Chondrocyte (in vitro differentiated cells): ENCODE measurements at regions not wholly inside any gene's neighbourhood (a gene's known extent, or its start where the extent isn't known, plus 50 kb on each side); places are given as distances from the start of the nearest gene placed in this dataset.

Experiments
- DNase-seq: peaks from one replicate; pipeline ENCODE4 v3.0.0; 2021; ENCODE audit warnings: mixed read lengths, low spot score
- H3K27ac Mint-ChIP-seq: one replicate; pipeline ENCODE4 v1.8.0; 2021; ENCODE audit warnings: mild to moderate bottlenecking, moderate library complexity, mixed read lengths; ENCODE audit not compliant: unreplicated experiment
- H3K27me3 Mint-ChIP-seq: 2 replicates; pipeline ENCODE4 v1.8.0; 2021; ENCODE audit warnings: low read depth, mixed read lengths
- H3K36me3 Mint-ChIP-seq: 2 replicates; pipeline ENCODE4 v1.8.0; 2021; ENCODE audit warnings: low read depth, mixed read lengths
- H3K4me1 Mint-ChIP-seq: 2 replicates; pipeline ENCODE4 v1.8.0; 2021; ENCODE audit warnings: low read depth, mild to moderate bottlenecking, mixed read lengths
- H3K4me3 Mint-ChIP-seq: one replicate; pipeline ENCODE4 v1.8.0; 2021; ENCODE audit warnings: mild to moderate bottlenecking, moderate library complexity, mixed read lengths; ENCODE audit not compliant: unreplicated experiment
- H3K9me3 Mint-ChIP-seq: 2 replicates; pipeline ENCODE4 v1.8.0; 2021; ENCODE audit warnings: low read depth, mixed read lengths
- TF ChIP-seq, protein P1 (sequence below): fragments of 200-600 bp; sonication (generic); IDR thresholded peaks from 2 replicates; pipeline ENCODE4 v1.5.0; 2021; ENCODE audit warnings: antibody characterized with exemption, mild to moderate bottlenecking, moderate library complexity

DNA sequence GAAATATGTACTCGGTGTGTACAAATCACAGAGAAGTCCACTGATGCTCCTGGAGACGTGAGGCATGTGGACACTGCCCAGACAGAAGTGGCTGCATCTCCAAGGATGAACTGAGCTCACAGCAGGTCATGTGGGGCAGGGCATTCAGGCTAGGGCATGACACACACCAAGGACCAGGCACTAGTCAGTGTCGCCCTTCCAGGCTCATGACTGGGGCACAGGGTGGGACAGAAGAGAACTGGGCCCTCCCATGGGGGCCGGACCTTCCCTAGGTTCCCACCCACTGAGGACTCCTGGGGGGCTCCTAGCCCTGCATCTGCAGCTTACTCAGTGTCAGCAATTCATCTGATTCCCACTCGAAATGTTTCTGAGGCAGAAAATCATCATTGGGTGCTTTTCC is 256.8 kb upstream of the IRX4 start:
- DNase-seq: no peak

DNA sequence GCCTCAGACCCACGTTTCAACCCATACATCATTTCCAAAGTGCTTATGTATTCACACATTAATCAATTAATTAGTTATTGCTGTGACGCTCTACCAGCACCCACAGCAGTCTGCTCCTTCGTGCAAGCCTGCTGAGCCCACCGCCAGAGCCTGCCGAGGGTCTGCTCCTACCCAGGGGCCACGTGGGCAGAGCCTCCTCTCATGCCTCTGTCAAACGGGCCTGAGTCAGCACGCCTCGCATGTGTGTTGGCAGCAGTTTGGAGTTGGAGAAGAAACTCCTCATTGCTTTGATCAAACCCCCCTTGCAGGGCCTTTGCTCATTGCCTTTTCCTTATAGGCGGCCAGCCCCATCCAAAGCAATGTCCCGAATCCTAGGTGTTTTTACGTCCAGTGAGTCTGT is 256.2 kb upstream of the IRX4 start:
- peaks cover 6% of the 10 kb centered on the region for H3K27me3 Mint-ChIP-seq
- H3K9me3 Mint-ChIP-seq: peaks cover under 1% of the 10 kb centered on the region
- TF ChIP-seq, protein P1, sequence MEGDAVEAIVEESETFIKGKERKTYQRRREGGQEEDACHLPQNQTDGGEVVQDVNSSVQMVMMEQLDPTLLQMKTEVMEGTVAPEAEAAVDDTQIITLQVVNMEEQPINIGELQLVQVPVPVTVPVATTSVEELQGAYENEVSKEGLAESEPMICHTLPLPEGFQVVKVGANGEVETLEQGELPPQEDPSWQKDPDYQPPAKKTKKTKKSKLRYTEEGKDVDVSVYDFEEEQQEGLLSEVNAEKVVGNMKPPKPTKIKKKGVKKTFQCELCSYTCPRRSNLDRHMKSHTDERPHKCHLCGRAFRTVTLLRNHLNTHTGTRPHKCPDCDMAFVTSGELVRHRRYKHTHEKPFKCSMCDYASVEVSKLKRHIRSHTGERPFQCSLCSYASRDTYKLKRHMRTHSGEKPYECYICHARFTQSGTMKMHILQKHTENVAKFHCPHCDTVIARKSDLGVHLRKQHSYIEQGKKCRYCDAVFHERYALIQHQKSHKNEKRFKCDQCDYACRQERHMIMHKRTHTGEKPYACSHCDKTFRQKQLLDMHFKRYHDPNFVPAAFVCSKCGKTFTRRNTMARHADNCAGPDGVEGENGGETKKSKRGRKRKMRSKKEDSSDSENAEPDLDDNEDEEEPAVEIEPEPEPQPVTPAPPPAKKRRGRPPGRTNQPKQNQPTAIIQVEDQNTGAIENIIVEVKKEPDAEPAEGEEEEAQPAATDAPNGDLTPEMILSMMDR: no peak
- H3K4me3 Mint-ChIP-seq: no peak overlapping the region
- H3K36me3 Mint-ChIP-seq: no peaks in the 10 kb centered on the region
- H3K27ac Mint-ChIP-seq: no peak overlapping the region
- H3K4me1 Mint-ChIP-seq: peaks cover 10% of the 10 kb centered on the region
- DNase-seq: no peak

More for the DNA sequence above, 256.8 kb upstream of the IRX4 start:
- TF ChIP-seq, protein P1: no peak
- H3K4me3 Mint-ChIP-seq: no peak overlapping the region
- H3K36me3 Mint-ChIP-seq: no peaks in the 10 kb centered on the region
- H3K27ac Mint-ChIP-seq: no peak overlapping the region
- H3K4me1 Mint-ChIP-seq: peaks cover 9% of the 10 kb centered on the region
- peaks cover 6% of the 10 kb centered on the region for H3K9me3 Mint-ChIP-seq
- peaks cover 6% of the 10 kb centered on the region for H3K27me3 Mint-ChIP-seq

- Mint-ChIP-seq H3K9me3 (no peaks in the 10 kb centered on the region), H3K27ac (no peak overlapping the region), H3K4me3 (no peak overlapping the region), H3K4me1 (peaks cover 15% of the 10 kb centered on the region), H3K27me3 (peaks cover 3% of the 10 kb centered on the region), H3K36me3 (no peaks in the 10 kb centered on the region)
- no peak for DNase-seq
- TF ChIP-seq, protein P1: no peak
These were observed 254.8 kb upstream of the IRX4 start for GRCh38 chr5:2137444-2138050.

GRCh38 chr5:2136728-2137333 is 254.1 kb upstream of the IRX4 start:
- H3K36me3 Mint-ChIP-seq: no peaks in the 10 kb centered on the region
- H3K4me1 Mint-ChIP-seq: peaks cover 15% of the 10 kb centered on the region
- no peak overlapping the region for H3K27ac Mint-ChIP-seq
- no peak for DNase-seq
- TF ChIP-seq, protein P1: no peak
- H3K9me3 Mint-ChIP-seq: no peaks in the 10 kb centered on the region
- no peaks in the 10 kb centered on the region for H3K27me3 Mint-ChIP-seq
- H3K4me3 Mint-ChIP-seq: no peak overlapping the region

DNA sequence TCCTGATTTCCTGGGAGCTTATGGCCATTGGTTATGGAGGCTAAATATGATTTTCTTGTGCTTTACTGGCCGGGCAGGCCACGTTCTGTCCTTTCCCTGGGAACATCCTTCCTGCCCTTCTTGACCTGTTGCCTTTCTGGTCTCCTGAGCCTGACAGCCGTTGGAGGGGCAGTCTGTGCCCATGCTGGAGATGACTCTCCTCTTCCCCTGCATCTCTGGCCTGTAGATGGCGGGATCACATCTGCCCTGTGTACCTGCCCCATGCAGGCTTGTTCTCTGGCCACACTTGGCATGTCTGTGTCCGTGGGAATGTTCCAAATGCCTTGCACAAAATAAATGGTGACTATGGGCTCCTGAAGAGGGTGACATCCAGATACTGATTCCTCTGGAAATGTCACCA is 253.1 kb upstream of the IRX4 start:
- no peak for DNase-seq
- Mint-ChIP-seq H3K27me3 (no peaks in the 10 kb centered on the region), H3K4me1 (peaks cover 15% of the 10 kb centered on the region), H3K27ac (no peak overlapping the region), H3K4me3 (no peak overlapping the region), H3K9me3 (no peaks in the 10 kb centered on the region), H3K36me3 (no peaks in the 10 kb centered on the region)
- TF ChIP-seq, protein P1: no peak
